ENCODE measurements at regions not wholly inside any gene's neighbourhood (a gene's known extent, or its start where the extent isn't known, plus 50 kb on each side); places are given as distances from the start of the nearest gene placed in this dataset.

DNA sequence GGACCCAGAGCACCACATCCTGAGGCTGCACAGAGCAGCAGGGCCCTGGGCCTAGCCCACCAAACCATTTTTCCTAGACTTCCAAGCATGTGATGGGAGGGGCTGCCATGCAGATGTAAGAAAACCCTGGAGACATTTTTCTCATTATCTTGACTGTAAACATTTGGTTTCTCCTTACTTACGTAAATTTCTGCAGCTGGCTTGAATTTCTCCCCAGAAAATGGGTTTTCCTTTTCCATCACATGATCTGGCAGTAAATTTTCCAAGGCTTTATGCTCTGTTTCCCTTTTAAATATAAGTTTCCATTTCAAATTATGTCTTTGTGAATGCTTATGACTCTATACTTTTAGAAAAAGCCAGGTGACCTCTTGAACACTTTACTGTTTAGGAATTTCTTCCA lies 945.9 kb upstream of the NDST4 start:
- Histone ChIP-seq H3K27me3 (replicated peaks) (no peaks in the 10 kb centered on the region), H3K27ac (no peak overlapping the region), H3K4me3 (ENCODE audit: low read depth, low read length) (no peak overlapping the region), H3K36me3 (replicated peaks) (no peaks in the 10 kb centered on the region)
- no peak for DNase-seq
- in situ Hi-C loops (cut with HindIII; ENCODE audit: low pct_ligation_motif_present, low sequenced_read_pairs), result no loop called here
- TF ChIP-seq, protein P1, sequence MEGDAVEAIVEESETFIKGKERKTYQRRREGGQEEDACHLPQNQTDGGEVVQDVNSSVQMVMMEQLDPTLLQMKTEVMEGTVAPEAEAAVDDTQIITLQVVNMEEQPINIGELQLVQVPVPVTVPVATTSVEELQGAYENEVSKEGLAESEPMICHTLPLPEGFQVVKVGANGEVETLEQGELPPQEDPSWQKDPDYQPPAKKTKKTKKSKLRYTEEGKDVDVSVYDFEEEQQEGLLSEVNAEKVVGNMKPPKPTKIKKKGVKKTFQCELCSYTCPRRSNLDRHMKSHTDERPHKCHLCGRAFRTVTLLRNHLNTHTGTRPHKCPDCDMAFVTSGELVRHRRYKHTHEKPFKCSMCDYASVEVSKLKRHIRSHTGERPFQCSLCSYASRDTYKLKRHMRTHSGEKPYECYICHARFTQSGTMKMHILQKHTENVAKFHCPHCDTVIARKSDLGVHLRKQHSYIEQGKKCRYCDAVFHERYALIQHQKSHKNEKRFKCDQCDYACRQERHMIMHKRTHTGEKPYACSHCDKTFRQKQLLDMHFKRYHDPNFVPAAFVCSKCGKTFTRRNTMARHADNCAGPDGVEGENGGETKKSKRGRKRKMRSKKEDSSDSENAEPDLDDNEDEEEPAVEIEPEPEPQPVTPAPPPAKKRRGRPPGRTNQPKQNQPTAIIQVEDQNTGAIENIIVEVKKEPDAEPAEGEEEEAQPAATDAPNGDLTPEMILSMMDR (IDR thresholded peaks at IDR 0.05; ENCODE audit: low read depth, low read length, missing control alignments), result no peak

DNA sequence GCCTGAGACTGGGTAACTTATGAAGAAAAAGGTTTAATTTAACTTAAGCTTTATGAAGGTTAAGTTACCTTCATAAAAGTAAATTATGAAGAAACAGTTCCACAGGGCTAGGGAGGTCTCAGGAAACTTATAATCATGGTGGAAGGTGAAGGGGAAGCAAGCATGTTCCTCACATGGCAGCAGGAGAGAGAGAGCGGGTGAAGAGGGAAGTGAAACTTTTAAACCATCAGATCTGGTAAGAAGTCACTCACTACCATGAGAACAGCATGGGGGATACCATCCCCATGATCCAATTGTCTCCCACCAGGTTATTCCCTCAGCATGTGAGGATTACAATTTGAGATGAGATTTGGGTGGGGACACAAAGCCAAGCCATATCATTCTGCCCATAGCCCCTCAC lies 944.7 kb upstream of the NDST4 start:
- no peak for DNase-seq
- TF ChIP-seq, protein P1 (IDR thresholded peaks at IDR 0.05; ENCODE audit: low read depth, low read length, missing control alignments), result no peak
- Histone ChIP-seq H3K27me3 (replicated peaks) (no peaks in the 10 kb centered on the region), H3K36me3 (replicated peaks) (no peaks in the 10 kb centered on the region), H3K27ac (no peak overlapping the region), H3K4me3 (ENCODE audit: low read depth, low read length) (no peak overlapping the region)
- in situ Hi-C loops (cut with HindIII; ENCODE audit: low pct_ligation_motif_present, low sequenced_read_pairs), result no loop called here

DNA sequence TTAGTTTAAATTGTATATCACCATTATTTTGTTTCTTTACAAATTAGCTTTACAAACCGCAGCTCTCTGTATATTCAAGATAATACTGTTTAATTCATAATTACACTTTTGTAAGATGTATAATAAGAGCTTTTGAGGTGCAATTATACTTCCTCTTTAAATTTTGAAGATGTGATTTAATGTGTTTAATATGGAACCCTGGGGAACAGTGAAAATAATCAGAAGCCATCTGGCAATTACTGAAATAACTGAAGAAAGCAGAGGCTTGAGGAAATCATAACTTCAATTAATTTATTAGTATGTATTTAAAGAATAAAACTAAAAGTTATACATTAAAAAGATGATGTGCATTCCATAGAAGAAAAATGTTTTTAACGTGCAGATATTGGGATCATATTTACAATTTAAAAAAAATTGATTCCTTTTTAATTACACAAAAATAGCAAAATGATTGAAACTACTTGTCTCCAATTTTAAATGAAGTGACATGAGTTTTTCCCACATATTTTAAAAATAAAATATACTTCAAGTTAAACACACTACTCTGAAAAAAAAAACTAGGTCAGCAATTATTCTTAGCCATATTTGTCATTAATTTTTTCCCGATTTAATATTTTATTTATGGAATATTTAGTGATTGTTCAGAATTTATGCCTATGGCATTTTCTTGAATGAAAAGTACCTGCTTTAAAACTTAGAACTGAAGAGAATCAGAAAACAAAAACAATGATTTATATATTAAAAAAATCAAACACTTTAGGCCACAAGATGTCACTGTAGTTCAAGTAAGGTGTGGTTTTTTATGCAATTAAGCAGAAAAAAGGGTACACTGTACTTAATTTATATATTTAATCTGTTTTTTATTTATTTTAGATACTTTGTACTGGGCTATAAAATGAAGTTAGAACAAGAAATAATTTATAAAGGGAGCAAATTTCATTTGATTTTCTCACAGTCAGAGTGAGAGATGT lies 942.7 kb upstream of the NDST4 start:
- TF ChIP-seq, protein P1 (IDR thresholded peaks at IDR 0.05; ENCODE audit: low read depth, low read length, missing control alignments), result no peak
- in situ Hi-C loops (cut with HindIII; ENCODE audit: low pct_ligation_motif_present, low sequenced_read_pairs), result no loop called here
- Histone ChIP-seq H3K4me3 (ENCODE audit: low read depth, low read length) (no peak overlapping the region), H3K36me3 (replicated peaks) (no peaks in the 10 kb centered on the region), H3K27ac (no peak overlapping the region), H3K27me3 (replicated peaks) (no peaks in the 10 kb centered on the region)
- DNase-seq, result no peak

DNA sequence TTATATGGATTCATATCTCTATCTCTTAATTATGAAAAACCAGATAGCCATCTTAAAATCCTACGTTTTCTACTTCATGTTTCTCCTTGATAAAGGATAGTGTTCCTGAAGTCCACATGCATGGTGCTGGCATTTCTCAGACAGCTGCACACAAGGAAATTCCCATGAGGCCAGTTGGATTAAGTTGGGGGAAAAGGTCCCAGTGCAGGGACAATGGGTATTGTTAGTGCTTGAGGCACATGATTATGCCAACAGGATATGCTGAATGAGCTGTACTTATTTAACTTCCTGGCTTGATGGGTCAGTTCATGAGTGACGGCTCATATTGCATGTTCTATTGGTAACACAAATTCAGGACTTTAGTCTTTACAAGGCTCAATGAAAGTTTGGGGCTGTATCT lies 913.9 kb upstream of the NDST4 start:
- no peak overlapping the region for H3K4me3 ChIP-seq (ENCODE audit: low read depth, low read length)
- no peaks in the 10 kb centered on the region for H3K36me3 ChIP-seq (replicated peaks)
- in situ Hi-C loops (cut with HindIII; ENCODE audit: low pct_ligation_motif_present, low sequenced_read_pairs), result no loop called here
- H3K27me3 ChIP-seq (replicated peaks), result no peaks in the 10 kb centered on the region
- H3K27ac ChIP-seq, result no peak overlapping the region
- TF ChIP-seq, protein P1 (IDR thresholded peaks at IDR 0.05; ENCODE audit: low read depth, low read length, missing control alignments), result no peak
- DNase-seq, result no peak

DNA sequence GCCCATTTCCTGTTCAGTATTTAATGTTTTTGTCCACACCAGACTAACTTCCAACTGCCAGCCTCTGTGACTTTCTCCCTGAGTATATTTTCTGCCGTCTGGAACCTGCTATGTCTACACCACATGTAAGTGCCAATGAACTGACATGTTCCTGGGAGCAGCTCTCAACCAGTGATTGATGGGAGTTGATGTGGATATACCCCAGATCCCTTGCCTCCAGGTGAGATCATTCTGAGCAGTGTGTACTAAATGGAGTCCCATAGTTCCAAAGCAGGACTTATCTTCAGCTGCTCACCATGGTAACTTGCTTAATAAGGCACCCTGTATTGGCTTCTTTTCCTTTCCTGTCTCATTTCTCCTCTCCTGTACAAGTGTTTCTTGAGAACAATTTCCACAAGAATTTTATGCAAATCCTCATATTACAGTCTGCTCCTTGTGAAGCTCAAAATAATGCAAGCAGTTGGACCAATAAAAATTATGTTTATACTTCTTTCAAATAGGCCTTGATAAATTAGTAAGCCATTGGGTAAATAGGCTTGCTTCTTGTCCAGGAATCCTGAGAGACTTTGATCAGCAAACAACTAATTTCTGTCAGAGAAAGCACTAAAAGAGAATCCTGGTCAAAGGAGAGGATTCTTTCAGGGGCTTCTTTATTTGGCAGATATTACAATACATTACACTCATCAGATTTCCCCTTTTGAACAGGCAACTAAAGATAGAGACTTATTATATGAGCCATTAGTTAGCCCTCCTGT lies 911.7 kb upstream of the NDST4 start:
- no peak for DNase-seq
- TF ChIP-seq, protein P1 (IDR thresholded peaks at IDR 0.05; ENCODE audit: low read depth, low read length, missing control alignments), result no peak
- H3K4me3 ChIP-seq (ENCODE audit: low read depth, low read length), result no peak overlapping the region
- no peaks in the 10 kb centered on the region for H3K27me3 ChIP-seq (replicated peaks)
- in situ Hi-C loops (cut with HindIII; ENCODE audit: low pct_ligation_motif_present, low sequenced_read_pairs), result no loop called here
- H3K27ac ChIP-seq, result no peak overlapping the region
- no peaks in the 10 kb centered on the region for H3K36me3 ChIP-seq (replicated peaks)

Measured in brain microvascular endothelial cell (primary cell).